Skeletal muscle tissue (tissue), 3 donors: ENCODE measurements at regions not wholly inside any gene's neighbourhood (a gene's known extent, or its start where the extent isn't known, plus 50 kb on each side); places are given as distances from the start of the nearest gene placed in this dataset.
"Not testable (repeated sequence)": the region's sequence is repeated elsewhere in the genome, so short reads cannot be mapped to it uniquely, and the experiment has no call there.

ENCODE experiments used
- H3K27ac ChIP-seq: one replicate; pipeline ENCODE4 v1.7.0; 2013; ENCODE audit warnings: mild to moderate bottlenecking, low read depth, low read length, inconsistent platforms
- H3K27me3 ChIP-seq, 3 donors: one replicate each; pipeline ENCODE4 v1.7.0; 2013; ENCODE audit warnings: low read length in 3 of 3; ENCODE audit not compliant: control insufficient read depth in 3 of 3, insufficient read depth in 3 of 3
- H3K36me3 ChIP-seq, 3 donors: one replicate each; pipeline ENCODE4 v1.7.0; 2013; ENCODE audit warnings: low read length in 3 of 3; ENCODE audit not compliant: control insufficient read depth in 3 of 3, insufficient read depth in 3 of 3
- H3K4me1 ChIP-seq, 3 donors: one replicate each; pipeline ENCODE4 v1.7.0; 2013; ENCODE audit warnings: low read length in 3 of 3, mild to moderate bottlenecking in 3 of 3; ENCODE audit not compliant: control insufficient read depth in 3 of 3, insufficient read depth in 3 of 3
- H3K4me3 ChIP-seq, 3 donors: one replicate each; pipeline ENCODE4 v1.7.0; 2013; ENCODE audit warnings: low read length in 3 of 3
- H3K9ac ChIP-seq, 3 donors: one replicate each; pipeline ENCODE4 v1.7.0; 2013; ENCODE audit warnings: low read length in 3 of 3, mild to moderate bottlenecking in 3 of 3, moderate library complexity in 2 of 3, low read depth in 1 of 3
- H3K9me3 ChIP-seq, 3 donors: one replicate each; pipeline ENCODE4 v1.7.0; 2013; ENCODE audit warnings: low read length in 3 of 3; ENCODE audit not compliant: control insufficient read depth in 3 of 3
- donor health status: Osteomylitis.

DNA sequence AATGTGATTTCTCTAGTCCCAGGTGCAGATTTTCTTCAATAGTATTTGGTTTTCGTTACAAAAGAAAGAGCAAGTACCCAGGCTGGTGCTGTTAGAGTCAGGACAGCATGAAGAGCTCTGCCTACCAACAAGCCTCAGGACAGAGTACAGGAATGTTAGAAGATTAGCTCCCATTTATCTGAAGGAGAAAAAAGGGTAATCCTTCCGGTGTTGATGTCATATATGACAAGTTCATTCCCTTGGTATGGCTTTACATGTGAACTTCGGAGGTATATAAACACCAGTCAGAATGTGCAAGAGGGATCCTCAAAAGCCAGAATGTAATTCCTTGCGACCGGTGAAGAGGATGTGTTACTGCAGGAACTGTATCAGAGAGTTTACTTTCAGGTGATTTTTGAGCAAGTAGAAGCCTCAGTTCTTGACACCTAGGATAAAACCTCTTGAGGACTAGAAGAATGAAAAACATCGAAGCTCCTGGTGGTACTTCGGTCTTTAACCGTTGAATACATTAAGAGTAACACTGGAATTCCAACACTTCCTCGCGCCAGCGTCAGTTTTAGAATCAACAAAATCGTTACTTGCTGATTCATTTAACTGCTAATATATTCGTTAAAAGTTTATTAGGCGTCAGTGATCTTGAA lies 194.2 kb upstream of the ZNF184 start:
- Histone ChIP-seq H3K9ac (no peak overlapping the region), H3K4me3 (no peak overlapping the region), H3K27ac (no peak overlapping the region), H3K9me3 (no peaks in the 10 kb centered on the region), H3K4me1 (no peaks in the 10 kb centered on the region), H3K36me3 (no peaks in the 10 kb centered on the region), H3K27me3 (peaks cover 42 to 51% (median 48%) of the 10 kb centered on the region in 3 donors)

- no peaks in the 10 kb centered on the region for H3K9me3 ChIP-seq
- no peaks in the 10 kb centered on the region for H3K4me1 ChIP-seq
- H3K27ac ChIP-seq = no peak overlapping the region
- H3K4me3 ChIP-seq = no peak overlapping the region
- H3K27me3 ChIP-seq = peaks cover 9 to 17% (median 12%) of the 10 kb centered on the region in 3 donors
- no peak overlapping the region for H3K9ac ChIP-seq
- H3K36me3 ChIP-seq = no peaks in the 10 kb centered on the region
Measured at GRCh38 chr6:27662769-27663168, 189.9 kb upstream of the ZNF184 start.

DNA sequence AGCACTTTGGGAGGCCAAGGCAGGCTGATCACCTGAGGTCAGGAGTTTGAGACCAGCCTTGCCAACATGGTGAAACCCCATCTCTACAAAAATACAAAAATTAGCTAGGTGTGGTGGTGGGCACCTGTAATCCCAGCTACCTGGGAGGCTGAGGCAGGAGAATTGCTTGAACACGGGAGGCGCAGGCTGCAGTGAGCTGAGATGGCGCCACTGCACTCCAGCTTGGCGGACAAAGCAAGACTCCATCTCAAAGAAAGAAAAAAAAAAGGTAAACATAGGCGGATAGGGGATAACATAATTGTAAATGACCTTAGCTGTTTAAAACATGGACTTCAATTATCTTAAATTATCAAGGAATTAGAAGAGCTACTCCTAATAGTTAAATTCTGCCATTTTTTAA lies 189.3 kb upstream of the ZNF184 start:
- peaks cover 3 to 11% (median 7%) of the 10 kb centered on the region in 3 donors for H3K27me3 ChIP-seq

DNA sequence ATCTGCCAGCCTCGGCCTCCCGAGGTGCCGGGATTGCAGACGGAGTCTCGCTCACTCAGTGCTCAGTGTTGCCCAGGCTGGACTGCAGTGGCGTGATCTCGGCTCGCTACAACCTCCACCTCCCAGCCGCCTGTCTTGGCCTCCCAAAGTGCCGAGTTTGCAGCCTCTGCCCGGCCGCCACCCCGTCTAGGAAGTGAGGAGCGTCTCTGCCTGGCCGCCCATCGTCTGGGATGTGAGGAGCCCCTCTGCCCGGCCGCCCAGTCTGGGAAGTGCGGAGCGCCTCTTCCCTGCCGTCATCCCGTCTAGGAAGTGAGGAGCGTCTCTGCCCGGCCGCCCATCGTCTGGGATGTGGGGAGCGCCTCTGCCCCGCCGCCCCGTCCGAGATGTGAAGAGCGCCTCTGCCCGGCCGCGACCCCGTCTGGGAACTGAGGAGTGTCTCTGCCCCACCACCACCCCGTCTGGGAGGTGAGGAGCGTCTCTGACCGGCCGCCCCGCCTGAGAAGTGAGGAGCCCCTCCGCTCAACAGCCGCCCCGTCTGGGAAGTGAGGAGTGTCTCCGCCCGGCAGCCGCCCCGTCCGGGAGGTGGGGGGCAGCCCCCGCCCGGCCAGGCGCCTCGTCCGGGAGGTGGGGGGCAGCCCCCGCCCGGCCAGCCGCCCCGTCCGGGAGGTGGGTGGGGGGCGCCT lies 180.4 kb upstream of the ZNF184 start:
- not testable (repeated sequence) for H3K9me3 ChIP-seq, H3K36me3 ChIP-seq, H3K4me1 ChIP-seq, H3K27ac ChIP-seq, H3K27me3 ChIP-seq, H3K4me3 ChIP-seq, H3K9ac ChIP-seq

More for the DNA sequence above, 189.3 kb upstream of the ZNF184 start:
- not testable (repeated sequence) for H3K9ac ChIP-seq, H3K36me3 ChIP-seq, H3K4me1 ChIP-seq, H3K27ac ChIP-seq, H3K4me3 ChIP-seq, H3K9me3 ChIP-seq

GRCh38 chr6:27651371-27651732 lies 178.4 kb upstream of the ZNF184 start:
- H3K9ac ChIP-seq = no peak overlapping the region
- no peaks in the 10 kb centered on the region for H3K9me3 ChIP-seq
- no peaks in the 10 kb centered on the region for H3K36me3 ChIP-seq
- H3K27ac ChIP-seq = no peak overlapping the region
- no peaks in the 10 kb centered on the region for H3K4me1 ChIP-seq
- no peak overlapping the region for H3K4me3 ChIP-seq
- peaks cover 0 to 7% (median 0%) of the 10 kb centered on the region in 3 donors for H3K27me3 ChIP-seq

GRCh38 chr6:27650620-27651370 lies 177.9 kb upstream of the ZNF184 start:
- no peaks in the 10 kb centered on the region for H3K36me3 ChIP-seq
- H3K4me3 ChIP-seq = no peak overlapping the region
- no peak overlapping the region for H3K9ac ChIP-seq
- peaks cover 0 to 9% (median 0%) of the 10 kb centered on the region in 3 donors for H3K27me3 ChIP-seq
- no peaks in the 10 kb centered on the region for H3K4me1 ChIP-seq
- H3K9me3 ChIP-seq = no peaks in the 10 kb centered on the region
- no peak overlapping the region for H3K27ac ChIP-seq

GRCh38 chr6:27644528-27644927 lies 171.6 kb upstream of the ZNF184 start:
- H3K4me1 ChIP-seq = no peaks in the 10 kb centered on the region
- H3K9ac ChIP-seq = no peak overlapping the region
- peaks cover 0 to 3% (median 0%) of the 10 kb centered on the region in 3 donors for H3K27me3 ChIP-seq
- no peak overlapping the region for H3K27ac ChIP-seq
- no peak overlapping the region for H3K4me3 ChIP-seq
- no peaks in the 10 kb centered on the region for H3K36me3 ChIP-seq
- H3K9me3 ChIP-seq = peaks cover 0 to 3% (median 0%) of the 10 kb centered on the region in 3 donors

DNA sequence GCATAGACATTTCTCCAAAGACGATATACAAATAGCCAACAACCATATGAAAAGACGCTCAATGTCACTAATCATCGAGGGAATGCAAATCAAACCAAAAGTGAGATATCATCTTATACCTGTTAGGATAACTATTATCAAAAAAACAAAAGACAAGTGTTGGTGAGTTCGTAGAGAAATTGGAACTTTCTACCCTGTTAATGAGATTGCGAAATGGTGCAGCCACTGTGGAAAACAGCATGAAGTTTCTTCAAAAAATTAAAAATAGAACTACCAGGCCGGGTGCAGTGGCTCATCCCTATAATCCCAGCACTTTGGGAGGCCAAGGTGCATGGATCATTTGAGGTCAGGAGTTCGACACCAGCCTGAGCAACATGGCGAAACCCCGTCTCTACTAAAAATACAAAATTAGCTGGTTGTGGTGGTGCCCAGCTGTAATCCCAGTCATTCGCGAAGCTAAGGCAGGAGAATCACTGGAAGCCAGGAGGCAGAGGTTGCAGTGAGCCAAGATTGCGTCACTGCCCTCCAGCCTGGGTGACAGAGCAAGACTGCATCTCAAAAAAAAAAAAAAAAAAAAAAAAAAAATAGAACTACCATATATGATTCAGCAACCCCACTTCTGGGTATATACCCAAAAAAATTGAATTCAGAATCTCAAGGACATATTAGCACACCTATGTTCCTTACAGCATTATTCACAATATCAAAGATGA lies 170.0 kb upstream of the ZNF184 start:
- H3K9me3 ChIP-seq = peaks cover 0 to 3% (median 0%) of the 10 kb centered on the region in 3 donors
- H3K9ac ChIP-seq = no peak overlapping the region
- H3K4me1 ChIP-seq = no peaks in the 10 kb centered on the region
- no peak overlapping the region for H3K4me3 ChIP-seq
- no peaks in the 10 kb centered on the region for H3K36me3 ChIP-seq
- no peak overlapping the region for H3K27ac ChIP-seq
- H3K27me3 ChIP-seq = peaks cover 0 to 3% (median 0%) of the 10 kb centered on the region in 3 donors

GRCh38 chr6:27635886-27636285 lies 163.0 kb upstream of the ZNF184 start:
- H3K9me3 ChIP-seq, H3K4me3 ChIP-seq, H3K36me3 ChIP-seq, H3K9ac ChIP-seq, H3K27ac ChIP-seq, H3K4me1 ChIP-seq: not testable (repeated sequence)
- H3K27me3 ChIP-seq = peaks cover 8 to 15% (median 12%) of the 10 kb centered on the region in 3 donors
